DOHH2 (cell line): ENCODE measurements at regions not wholly inside any gene's neighbourhood (a gene's known extent, or its start where the extent isn't known, plus 50 kb on each side); places are given as distances from the start of the nearest gene placed in this dataset.

Source experiments
- CTCF ChIP-seq: fragments of 200-600 bp; sonication (generic); IDR thresholded peaks from one replicate; pipeline ENCODE4 v1.5.1; 2014; ENCODE audit warnings: antibody characterized with exemption, mild to moderate bottlenecking, low read depth, low read length; ENCODE audit not compliant: poor library complexity, severe bottlenecking
- EZH2phosphoT487 ChIP-seq: fragments of 200-600 bp; sonication (generic); IDR thresholded peaks from 2 replicates; pipeline ENCODE4 v1.6.1; 2017; ENCODE audit warnings: borderline replicate concordance, mild to moderate bottlenecking, antibody characterized with exemption, low read length, moderate library complexity, mixed read lengths

GRCh38 chr2:49860170-49860569 is 705.9 kb upstream of the FSHR start:
- TF ChIP-seq CTCF (no peak), EZH2phosphoT487 (no peak)
